ENCODE measurements at regions not wholly inside any gene's neighbourhood (a gene's known extent, or its start where the extent isn't known, plus 50 kb on each side); places are given as distances from the start of the nearest gene placed in this dataset.
"Not testable (repeated sequence)": the region's sequence is repeated elsewhere in the genome, so short reads cannot be mapped to it uniquely, and the experiment has no call there.

DNA sequence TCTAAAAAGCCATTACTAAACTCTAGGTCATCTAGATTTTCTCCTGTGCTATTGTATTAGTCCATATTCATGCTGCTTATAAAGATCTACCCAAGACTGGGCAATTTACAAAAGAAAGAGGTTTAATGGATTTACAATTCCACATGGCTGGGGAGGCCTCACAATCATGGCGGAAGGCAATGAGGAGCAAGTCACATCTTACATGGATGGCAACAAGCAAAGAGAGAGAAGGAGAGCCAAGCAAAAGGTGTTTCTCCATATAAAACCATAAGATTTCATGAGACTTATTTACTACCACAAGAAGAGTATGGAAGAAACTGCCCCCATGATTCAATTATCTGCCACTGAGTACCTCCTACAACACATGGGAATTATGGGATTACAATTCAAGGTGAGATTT lies 69.6 kb upstream of the CCDC6 start:
- TF ChIP-seq ZFX (IDR thresholded peaks at IDR 0.05; ENCODE audit: borderline replicate concordance) = not testable (repeated sequence)
- TF ChIP-seq, protein P1, sequence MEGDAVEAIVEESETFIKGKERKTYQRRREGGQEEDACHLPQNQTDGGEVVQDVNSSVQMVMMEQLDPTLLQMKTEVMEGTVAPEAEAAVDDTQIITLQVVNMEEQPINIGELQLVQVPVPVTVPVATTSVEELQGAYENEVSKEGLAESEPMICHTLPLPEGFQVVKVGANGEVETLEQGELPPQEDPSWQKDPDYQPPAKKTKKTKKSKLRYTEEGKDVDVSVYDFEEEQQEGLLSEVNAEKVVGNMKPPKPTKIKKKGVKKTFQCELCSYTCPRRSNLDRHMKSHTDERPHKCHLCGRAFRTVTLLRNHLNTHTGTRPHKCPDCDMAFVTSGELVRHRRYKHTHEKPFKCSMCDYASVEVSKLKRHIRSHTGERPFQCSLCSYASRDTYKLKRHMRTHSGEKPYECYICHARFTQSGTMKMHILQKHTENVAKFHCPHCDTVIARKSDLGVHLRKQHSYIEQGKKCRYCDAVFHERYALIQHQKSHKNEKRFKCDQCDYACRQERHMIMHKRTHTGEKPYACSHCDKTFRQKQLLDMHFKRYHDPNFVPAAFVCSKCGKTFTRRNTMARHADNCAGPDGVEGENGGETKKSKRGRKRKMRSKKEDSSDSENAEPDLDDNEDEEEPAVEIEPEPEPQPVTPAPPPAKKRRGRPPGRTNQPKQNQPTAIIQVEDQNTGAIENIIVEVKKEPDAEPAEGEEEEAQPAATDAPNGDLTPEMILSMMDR (IDR thresholded peaks at IDR 0.05) = not testable (repeated sequence)
